ENCODE measurements at regions not wholly inside any gene's neighbourhood (a gene's known extent, or its start where the extent isn't known, plus 50 kb on each side); places are given as distances from the start of the nearest gene placed in this dataset.

DNA sequence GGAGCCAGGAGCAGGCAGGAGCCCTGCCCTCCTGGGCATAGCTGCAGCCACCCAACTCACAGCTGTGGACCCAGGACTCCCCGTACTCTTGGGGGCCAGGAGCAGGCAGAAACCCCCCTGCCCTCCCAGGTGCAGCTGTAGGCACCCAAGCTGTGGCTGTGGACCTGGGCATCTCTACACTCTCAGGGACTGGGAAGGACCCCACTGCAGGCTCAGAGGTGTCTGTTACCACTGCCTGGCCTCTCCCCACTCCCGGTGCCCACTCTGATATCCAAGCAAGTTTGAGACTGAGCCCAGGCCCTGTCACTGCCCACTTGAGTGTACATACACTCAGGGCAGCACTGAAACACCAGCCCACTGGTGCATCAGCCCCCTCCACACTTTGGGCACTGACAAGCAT is 193.5 kb upstream of the MANEA start:
- TF ChIP-seq, protein P1, sequence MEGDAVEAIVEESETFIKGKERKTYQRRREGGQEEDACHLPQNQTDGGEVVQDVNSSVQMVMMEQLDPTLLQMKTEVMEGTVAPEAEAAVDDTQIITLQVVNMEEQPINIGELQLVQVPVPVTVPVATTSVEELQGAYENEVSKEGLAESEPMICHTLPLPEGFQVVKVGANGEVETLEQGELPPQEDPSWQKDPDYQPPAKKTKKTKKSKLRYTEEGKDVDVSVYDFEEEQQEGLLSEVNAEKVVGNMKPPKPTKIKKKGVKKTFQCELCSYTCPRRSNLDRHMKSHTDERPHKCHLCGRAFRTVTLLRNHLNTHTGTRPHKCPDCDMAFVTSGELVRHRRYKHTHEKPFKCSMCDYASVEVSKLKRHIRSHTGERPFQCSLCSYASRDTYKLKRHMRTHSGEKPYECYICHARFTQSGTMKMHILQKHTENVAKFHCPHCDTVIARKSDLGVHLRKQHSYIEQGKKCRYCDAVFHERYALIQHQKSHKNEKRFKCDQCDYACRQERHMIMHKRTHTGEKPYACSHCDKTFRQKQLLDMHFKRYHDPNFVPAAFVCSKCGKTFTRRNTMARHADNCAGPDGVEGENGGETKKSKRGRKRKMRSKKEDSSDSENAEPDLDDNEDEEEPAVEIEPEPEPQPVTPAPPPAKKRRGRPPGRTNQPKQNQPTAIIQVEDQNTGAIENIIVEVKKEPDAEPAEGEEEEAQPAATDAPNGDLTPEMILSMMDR (IDR thresholded peaks at IDR 0.05 in 8 of 11, conservative IDR thresholded peaks at IDR 0.05 in 3 of 11) = no peak
- no peak for TF ChIP-seq POLR2A (IDR thresholded peaks at IDR 0.05)
